ENCODE measurements at regions not wholly inside any gene's neighbourhood (a gene's known extent, or its start where the extent isn't known, plus 50 kb on each side); places are given as distances from the start of the nearest gene placed in this dataset.

- Mint-ChIP-seq H3K27me3 (no peaks in the 10 kb centered on the region), H3K27ac (no peak overlapping the region), H3K36me3 (ENCODE audit: low read depth) (no peaks in the 10 kb centered on the region), H3K9me3 (ENCODE audit: low read depth) (peaks cover 1% of the 10 kb centered on the region), H3K4me1 (no peaks in the 10 kb centered on the region), H3K4me3 (no peak overlapping the region)
- DNase-seq, result no peak
- intact Hi-C loops (cut with DNase I, micrococcal nuclease), result no loop called here
- ChIA-PET CTCF (no interaction called here), POLR2A (no interaction called here)
- no peak for ATAC-seq
Measured at GRCh38 chr21:16837321-16837720, 675.5 kb upstream of the CXADR start.

- no peaks in the 10 kb centered on the region for H3K4me1 Mint-ChIP-seq
- ATAC-seq (no peak), DNase-seq (no peak)
- H3K9me3 Mint-ChIP-seq (ENCODE audit: low read depth), result peaks cover 1% of the 10 kb centered on the region
- no peaks in the 10 kb centered on the region for H3K36me3 Mint-ChIP-seq (ENCODE audit: low read depth)
- H3K4me3 Mint-ChIP-seq, result no peak overlapping the region
- intact Hi-C loops (cut with DNase I, micrococcal nuclease), result no loop called here
- H3K27me3 Mint-ChIP-seq, result no peaks in the 10 kb centered on the region
- H3K27ac Mint-ChIP-seq, result no peak overlapping the region
- ChIA-PET CTCF (no interaction called here), POLR2A (no interaction called here)
Measured at GRCh38 chr21:16837721-16838120, 675.1 kb upstream of the CXADR start.

- Mint-ChIP-seq H3K4me3 (no peak overlapping the region), H3K36me3 (ENCODE audit: low read depth) (no peaks in the 10 kb centered on the region), H3K9me3 (ENCODE audit: low read depth) (peaks cover 2% of the 10 kb centered on the region), H3K4me1 (no peaks in the 10 kb centered on the region), H3K27me3 (no peaks in the 10 kb centered on the region), H3K27ac (no peak overlapping the region)
- ChIA-PET CTCF (no interaction called here), POLR2A (no interaction called here)
- intact Hi-C loops (cut with DNase I, micrococcal nuclease), result no loop called here
- ATAC-seq (no peak), DNase-seq (no peak)
Measured at GRCh38 chr21:16838331-16838730, 674.5 kb upstream of the CXADR start.

GRCh38 chr21:16840538-16840937 lies 672.3 kb upstream of the CXADR start:
- H3K4me3 Mint-ChIP-seq, result no peak overlapping the region
- H3K27me3 Mint-ChIP-seq, result no peaks in the 10 kb centered on the region
- H3K9me3 Mint-ChIP-seq (ENCODE audit: low read depth), result peaks cover 7% of the 10 kb centered on the region
- ChIA-PET POLR2A (no interaction called here), CTCF (no interaction called here)
- H3K27ac Mint-ChIP-seq, result no peak overlapping the region
- H3K4me1 Mint-ChIP-seq, result no peaks in the 10 kb centered on the region
- no peaks in the 10 kb centered on the region for H3K36me3 Mint-ChIP-seq (ENCODE audit: low read depth)
- DNase-seq (no peak), ATAC-seq (no peak)
- intact Hi-C loops (cut with DNase I, micrococcal nuclease), result no loop called here

- Mint-ChIP-seq H3K9me3 (ENCODE audit: low read depth) (peaks cover 8% of the 10 kb centered on the region), H3K4me3 (no peak overlapping the region), H3K27me3 (no peaks in the 10 kb centered on the region), H3K4me1 (no peaks in the 10 kb centered on the region), H3K27ac (no peak overlapping the region), H3K36me3 (ENCODE audit: low read depth) (no peaks in the 10 kb centered on the region)
- ATAC-seq (no peak), DNase-seq (no peak)
- intact Hi-C loops (cut with DNase I, micrococcal nuclease), result no loop called here
- CTCF ChIA-PET, result no interaction called here
- POLR2A ChIA-PET, result no interaction called here
Measured at GRCh38 chr21:16841975-16842695, 670.7 kb upstream of the CXADR start.

- Mint-ChIP-seq H3K9me3 (ENCODE audit: low read depth) (peaks cover 8% of the 10 kb centered on the region), H3K27me3 (no peaks in the 10 kb centered on the region), H3K36me3 (ENCODE audit: low read depth) (no peaks in the 10 kb centered on the region), H3K4me1 (no peaks in the 10 kb centered on the region), H3K27ac (no peak overlapping the region), H3K4me3 (no peak overlapping the region)
- ChIA-PET POLR2A (no interaction called here), CTCF (no interaction called here)
- intact Hi-C loops (cut with DNase I, micrococcal nuclease), result no loop called here
- DNase-seq, result no peak
- no peak for ATAC-seq
Measured at GRCh38 chr21:16842696-16843035, 670.2 kb upstream of the CXADR start.

GRCh38 chr21:16847211-16847610 lies 665.6 kb upstream of the CXADR start:
- Mint-ChIP-seq H3K27ac (no peak overlapping the region), H3K36me3 (ENCODE audit: low read depth) (no peaks in the 10 kb centered on the region), H3K4me1 (no peaks in the 10 kb centered on the region), H3K9me3 (ENCODE audit: low read depth) (peaks cover 9% of the 10 kb centered on the region), H3K27me3 (no peaks in the 10 kb centered on the region), H3K4me3 (no peak overlapping the region)
- DNase-seq (no peak), ATAC-seq (no peak)
- intact Hi-C loops (cut with DNase I, micrococcal nuclease), result no loop called here
- CTCF ChIA-PET, result interaction anchor here (0.7 kb wide), 1 partner anchor 385 kb away, joined by 3 read pairs; no protein-coding TSS in a partner anchor
- POLR2A ChIA-PET, result no interaction called here

- no peak for DNase-seq
- ChIA-PET CTCF (no interaction called here), POLR2A (no interaction called here)
- Mint-ChIP-seq H3K4me3 (no peak overlapping the region), H3K36me3 (ENCODE audit: low read depth) (no peaks in the 10 kb centered on the region), H3K27ac (no peak overlapping the region), H3K27me3 (no peaks in the 10 kb centered on the region), H3K9me3 (ENCODE audit: low read depth) (peaks cover 8% of the 10 kb centered on the region), H3K4me1 (no peaks in the 10 kb centered on the region)
- intact Hi-C loops (cut with DNase I, micrococcal nuclease), result no loop called here
- no peak for ATAC-seq
Measured at GRCh38 chr21:16851054-16851453, 661.8 kb upstream of the CXADR start.

GRCh38 chr21:16855164-16855667 lies 657.6 kb upstream of the CXADR start:
- no peak overlapping the region for H3K4me3 Mint-ChIP-seq
- intact Hi-C loops (cut with DNase I, micrococcal nuclease), result no loop called here
- H3K36me3 Mint-ChIP-seq (ENCODE audit: low read depth), result no peaks in the 10 kb centered on the region
- H3K9me3 Mint-ChIP-seq (ENCODE audit: low read depth), result peaks cover 19% of the 10 kb centered on the region
- CTCF ChIA-PET, result no interaction called here
- H3K4me1 Mint-ChIP-seq, result no peaks in the 10 kb centered on the region
- no peak overlapping the region for H3K27ac Mint-ChIP-seq
- POLR2A ChIA-PET, result no interaction called here
- DNase-seq (no peak), ATAC-seq (no peak)
- no peaks in the 10 kb centered on the region for H3K27me3 Mint-ChIP-seq

- ChIA-PET CTCF (no interaction called here), POLR2A (no interaction called here)
- Mint-ChIP-seq H3K9me3 (ENCODE audit: low read depth) (peaks cover 2% of the 10 kb centered on the region), H3K27me3 (no peaks in the 10 kb centered on the region), H3K4me1 (no peaks in the 10 kb centered on the region), H3K4me3 (no peak overlapping the region), H3K36me3 (ENCODE audit: low read depth) (no peaks in the 10 kb centered on the region), H3K27ac (no peak overlapping the region)
- intact Hi-C loops (cut with DNase I, micrococcal nuclease), result no loop called here
- DNase-seq (no peak), ATAC-seq (no peak)
Measured at GRCh38 chr21:16863362-16863905, 649.4 kb upstream of the CXADR start.

- Mint-ChIP-seq H3K9me3 (ENCODE audit: low read depth) (peaks cover 2% of the 10 kb centered on the region), H3K4me3 (no peak overlapping the region), H3K4me1 (no peaks in the 10 kb centered on the region), H3K27me3 (no peaks in the 10 kb centered on the region), H3K27ac (no peak overlapping the region), H3K36me3 (ENCODE audit: low read depth) (no peaks in the 10 kb centered on the region)
- ATAC-seq (no peak), DNase-seq (no peak)
- CTCF ChIA-PET, result no interaction called here
- intact Hi-C loops (cut with DNase I, micrococcal nuclease), result no loop called here
- POLR2A ChIA-PET, result no interaction called here
Measured at GRCh38 chr21:16863908-16864307, 648.9 kb upstream of the CXADR start.

- Mint-ChIP-seq H3K4me1 (no peaks in the 10 kb centered on the region), H3K9me3 (ENCODE audit: low read depth) (peaks cover 3% of the 10 kb centered on the region), H3K27me3 (no peaks in the 10 kb centered on the region), H3K36me3 (ENCODE audit: low read depth) (no peaks in the 10 kb centered on the region), H3K4me3 (no peak overlapping the region), H3K27ac (no peak overlapping the region)
- POLR2A ChIA-PET, result no interaction called here
- ATAC-seq (no peak), DNase-seq (no peak)
- CTCF ChIA-PET, result interaction anchor here (1.6 kb wide), 1 partner anchor 45 kb away, joined by 3 read pairs; no protein-coding TSS in a partner anchor
- intact Hi-C loops (cut with DNase I, micrococcal nuclease), result no loop called here
Measured at GRCh38 chr21:16865632-16866031, 647.2 kb upstream of the CXADR start.
